ENCODE measurements at regions not wholly inside any gene's neighbourhood (a gene's known extent, or its start where the extent isn't known, plus 50 kb on each side); places are given as distances from the start of the nearest gene placed in this dataset.

DNA sequence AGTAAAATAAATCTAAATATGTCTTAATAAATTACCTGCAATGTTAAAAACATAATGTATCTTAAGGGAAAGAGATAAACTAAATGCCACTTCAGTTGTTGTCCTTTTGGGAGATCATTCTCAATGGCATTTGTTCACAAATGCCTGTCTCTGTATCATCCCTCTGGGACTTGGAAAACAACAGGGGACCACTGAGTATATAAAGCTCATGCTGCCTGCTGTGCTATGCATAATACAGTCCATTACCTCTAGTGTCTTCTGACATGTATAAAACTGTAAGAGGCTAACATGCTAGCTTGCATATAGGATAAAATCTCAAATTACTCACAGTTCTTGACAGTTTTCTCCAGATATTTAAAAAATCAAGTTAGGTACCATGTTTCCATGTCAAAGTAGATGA lies 503.9 kb downstream of the PDHA2 start:
- no peak overlapping the region for H3K4me3 ChIP-seq (ENCODE audit: control extremely low read depth in 1 of 5, extremely low read depth in 1 of 5, insufficient read depth in 1 of 5, low read depth in 2 of 5, low read length in 4 of 5)
- H3K9ac ChIP-seq (ENCODE audit: low read length): no peak overlapping the region
- intact Hi-C loops (cut with micrococcal nuclease): no loop called here
- H3K27ac Mint-ChIP-seq: no peak overlapping the region
- no peaks in the 10 kb centered on the region for H4K20me1 ChIP-seq (ENCODE audit: control insufficient read depth, insufficient read depth, low read length, poor library complexity, severe bottlenecking)
- no peak for DNase-seq
- H3K4me3 Mint-ChIP-seq: no peak overlapping the region
- H3K36me3 ChIP-seq (replicated peaks in 1 of 2; ENCODE audit: control extremely low read depth in 1 of 2, control insufficient read depth in 1 of 2, extremely low read depth in 1 of 2, insufficient read depth in 2 of 2, low read length in 1 of 2): no peaks in the 10 kb centered on the region
- no peaks in the 10 kb centered on the region for H3K79me2 ChIP-seq (ENCODE audit: control insufficient read depth, insufficient read depth, low read length)
- ATAC-seq (ENCODE audit: low read depth): no peak
- H3K27ac ChIP-seq (ENCODE audit: low read length in 2 of 2): no peak overlapping the region
- POLR2A ChIA-PET: no interaction called here
- H3K9me3 ChIP-seq (ENCODE audit: control extremely low read depth in 1 of 3, control insufficient read depth in 2 of 3, insufficient read depth in 1 of 3, low read length in 2 of 3): no peaks in the 10 kb centered on the region
- no peak for TF ChIP-seq EZH2 (IDR thresholded peaks at IDR 0.05; ENCODE audit: borderline replicate concordance, insufficient read depth, low read depth, low read length, poor library complexity, severe bottlenecking)
- TF ChIP-seq, protein P1, sequence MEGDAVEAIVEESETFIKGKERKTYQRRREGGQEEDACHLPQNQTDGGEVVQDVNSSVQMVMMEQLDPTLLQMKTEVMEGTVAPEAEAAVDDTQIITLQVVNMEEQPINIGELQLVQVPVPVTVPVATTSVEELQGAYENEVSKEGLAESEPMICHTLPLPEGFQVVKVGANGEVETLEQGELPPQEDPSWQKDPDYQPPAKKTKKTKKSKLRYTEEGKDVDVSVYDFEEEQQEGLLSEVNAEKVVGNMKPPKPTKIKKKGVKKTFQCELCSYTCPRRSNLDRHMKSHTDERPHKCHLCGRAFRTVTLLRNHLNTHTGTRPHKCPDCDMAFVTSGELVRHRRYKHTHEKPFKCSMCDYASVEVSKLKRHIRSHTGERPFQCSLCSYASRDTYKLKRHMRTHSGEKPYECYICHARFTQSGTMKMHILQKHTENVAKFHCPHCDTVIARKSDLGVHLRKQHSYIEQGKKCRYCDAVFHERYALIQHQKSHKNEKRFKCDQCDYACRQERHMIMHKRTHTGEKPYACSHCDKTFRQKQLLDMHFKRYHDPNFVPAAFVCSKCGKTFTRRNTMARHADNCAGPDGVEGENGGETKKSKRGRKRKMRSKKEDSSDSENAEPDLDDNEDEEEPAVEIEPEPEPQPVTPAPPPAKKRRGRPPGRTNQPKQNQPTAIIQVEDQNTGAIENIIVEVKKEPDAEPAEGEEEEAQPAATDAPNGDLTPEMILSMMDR (IDR thresholded peaks at IDR 0.05): no peak
- no peak overlapping the region for H3K4me2 ChIP-seq (replicated peaks; ENCODE audit: low read depth, low read length, poor library complexity, severe bottlenecking)
- no peak overlapping the region for H2AFZ ChIP-seq (ENCODE audit: insufficient read depth, low read depth, low read length, poor library complexity, severe bottlenecking)
- H3K27me3 Mint-ChIP-seq: no peaks in the 10 kb centered on the region
- peaks cover 7% of the 10 kb centered on the region for H3K9me3 Mint-ChIP-seq (ENCODE audit: insufficient read depth)
- no peaks in the 10 kb centered on the region for H3K4me1 Mint-ChIP-seq
- no peaks in the 10 kb centered on the region for H3K4me1 ChIP-seq (ENCODE audit: control insufficient read depth in 2 of 2, insufficient read depth in 2 of 2, low read length in 2 of 2)
- H3K27me3 ChIP-seq (replicated peaks in 1 of 4; ENCODE audit: control extremely low read depth in 1 of 4, control insufficient read depth in 3 of 4, insufficient read depth in 4 of 4, low read length in 3 of 4): no peaks in the 10 kb centered on the region
- CTCF ChIA-PET: no interaction called here

DNA sequence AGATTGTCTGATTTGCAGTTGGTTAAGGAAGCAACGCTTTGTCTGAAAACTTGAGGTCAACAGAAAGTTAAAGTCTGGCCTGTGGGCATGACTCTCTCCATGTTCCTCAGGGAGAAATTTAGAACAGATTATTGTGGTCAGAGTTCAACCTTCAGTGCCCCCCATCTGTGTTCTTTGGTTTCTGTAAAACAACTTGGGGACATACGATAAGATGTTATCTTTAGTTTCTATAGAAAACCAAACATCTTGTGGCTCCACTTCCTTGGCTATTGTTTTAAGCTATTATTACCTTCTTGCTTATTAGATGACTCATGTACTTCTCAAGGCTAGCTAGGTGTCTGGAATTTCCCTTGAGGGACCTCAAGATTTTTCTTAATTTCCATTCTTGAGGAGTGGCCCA lies 507.7 kb downstream of the PDHA2 start:
- no peak for TF ChIP-seq EZH2 (IDR thresholded peaks at IDR 0.05; ENCODE audit: borderline replicate concordance, insufficient read depth, low read depth, low read length, poor library complexity, severe bottlenecking)
- TF ChIP-seq, protein P1 (IDR thresholded peaks at IDR 0.05): no peak
- ATAC-seq (ENCODE audit: low read depth) (no peak), DNase-seq (no peak)
- no peak overlapping the region for H3K4me2 ChIP-seq (replicated peaks; ENCODE audit: low read depth, low read length, poor library complexity, severe bottlenecking)
- H3K36me3 ChIP-seq (replicated peaks in 1 of 2; ENCODE audit: control extremely low read depth in 1 of 2, control insufficient read depth in 1 of 2, extremely low read depth in 1 of 2, insufficient read depth in 2 of 2, low read length in 1 of 2): no peaks in the 10 kb centered on the region
- no peak overlapping the region for H2AFZ ChIP-seq (ENCODE audit: insufficient read depth, low read depth, low read length, poor library complexity, severe bottlenecking)
- H3K4me3 ChIP-seq (ENCODE audit: control extremely low read depth in 1 of 5, extremely low read depth in 1 of 5, insufficient read depth in 1 of 5, low read depth in 2 of 5, low read length in 4 of 5): no peak overlapping the region
- WGBS (ENCODE audit: insufficient coverage): 100% methylated on average over 1 of the region's 2 CpGs
- H3K9me3 Mint-ChIP-seq (ENCODE audit: insufficient read depth): peaks cover 3% of the 10 kb centered on the region
- POLR2A ChIA-PET: no interaction called here
- H3K27me3 ChIP-seq (replicated peaks in 1 of 4; ENCODE audit: control extremely low read depth in 1 of 4, control insufficient read depth in 3 of 4, insufficient read depth in 4 of 4, low read length in 3 of 4): no peaks in the 10 kb centered on the region
- H3K4me1 Mint-ChIP-seq: no peaks in the 10 kb centered on the region
- CTCF ChIA-PET: no interaction called here
- no peak overlapping the region for H3K9ac ChIP-seq (ENCODE audit: low read length)
- intact Hi-C loops (cut with micrococcal nuclease): no loop called here
- H3K79me2 ChIP-seq (ENCODE audit: control insufficient read depth, insufficient read depth, low read length): no peaks in the 10 kb centered on the region
- no peaks in the 10 kb centered on the region for H3K9me3 ChIP-seq (ENCODE audit: control extremely low read depth in 1 of 3, control insufficient read depth in 2 of 3, insufficient read depth in 1 of 3, low read length in 2 of 3)
- no peak overlapping the region for H3K4me3 Mint-ChIP-seq
- no peak overlapping the region for H3K27ac ChIP-seq (ENCODE audit: low read length in 2 of 2)
- no peaks in the 10 kb centered on the region for H4K20me1 ChIP-seq (ENCODE audit: control insufficient read depth, insufficient read depth, low read length, poor library complexity, severe bottlenecking)
- no peaks in the 10 kb centered on the region for H3K27me3 Mint-ChIP-seq
- H3K4me1 ChIP-seq (ENCODE audit: control insufficient read depth in 2 of 2, insufficient read depth in 2 of 2, low read length in 2 of 2): no peaks in the 10 kb centered on the region
- H3K27ac Mint-ChIP-seq: no peak overlapping the region
